22Rv1 (cell line): ENCODE measurements at regions not wholly inside any gene's neighbourhood (a gene's known extent, or its start where the extent isn't known, plus 50 kb on each side); places are given as distances from the start of the nearest gene placed in this dataset.
"Not testable (repeated sequence)": the region's sequence is repeated elsewhere in the genome, so short reads cannot be mapped to it uniquely, and the experiment has no call there.

Experiments
- H3K27ac ChIP-seq: fragments of 450-650 bp; 2 replicates; pipeline ENCODE4 v1.5.1; 2017
- CTCF ChIP-seq: fragments of 450-650 bp; IDR thresholded peaks from 2 replicates; pipeline ENCODE4 v1.5.1; 2017; ENCODE audit warnings: mild to moderate bottlenecking
- ZFX ChIP-seq: fragments of 450-650 bp; IDR thresholded peaks from 2 replicates; pipeline ENCODE4 v1.6.1; 2017; ENCODE audit warnings: antibody characterized with exemption, borderline replicate concordance

DNA sequence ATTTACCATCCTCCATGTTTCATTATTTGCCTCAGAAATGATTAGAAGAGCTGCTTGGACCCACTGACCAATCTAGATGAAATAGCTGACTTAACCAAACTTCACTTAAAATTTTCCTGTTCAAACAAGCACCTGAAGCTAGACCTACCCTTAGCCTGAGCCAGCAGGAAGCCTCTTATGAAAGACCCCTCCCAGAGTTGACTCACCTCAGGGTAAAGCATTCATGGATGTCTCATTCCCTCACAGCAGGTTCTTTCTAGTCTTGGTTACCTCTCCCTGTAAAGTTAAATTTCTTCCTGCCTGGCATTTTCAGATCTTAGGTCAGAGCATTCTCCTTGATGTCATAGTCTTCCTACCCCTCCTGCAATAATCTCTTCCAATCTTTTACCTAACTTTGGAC lies 1209.8 kb downstream of the FLRT2 start:
- H3K27ac ChIP-seq, result no peak overlapping the region
- no peak for TF ChIP-seq ZFX
- no peak for TF ChIP-seq CTCF

DNA sequence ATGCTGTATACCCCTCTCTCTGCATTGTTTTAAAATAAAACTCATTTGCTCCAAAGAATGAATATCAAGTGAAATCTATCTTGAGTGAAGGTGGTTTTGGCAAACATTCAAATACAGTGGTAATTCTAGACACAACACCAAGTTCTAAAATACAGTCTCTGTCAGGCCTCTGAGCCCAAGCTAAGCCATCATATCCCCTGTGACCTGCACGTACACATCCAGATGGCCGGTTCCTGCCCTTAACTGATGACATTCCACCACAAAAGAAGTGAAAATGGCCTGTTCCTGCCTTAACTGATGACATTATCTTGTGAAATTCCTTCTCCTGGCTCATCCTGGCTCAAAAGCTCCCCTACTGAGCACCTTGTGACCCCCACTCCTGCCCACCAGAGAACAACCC lies 1201.5 kb downstream of the FLRT2 start:
- not testable (repeated sequence) for H3K27ac ChIP-seq

- H3K27ac ChIP-seq, result no peak overlapping the region
- TF ChIP-seq CTCF, result no peak
- TF ChIP-seq ZFX, result no peak
These were observed 1193.3 kb downstream of the FLRT2 start for GRCh38 chr14:86723254-86723624.

DNA sequence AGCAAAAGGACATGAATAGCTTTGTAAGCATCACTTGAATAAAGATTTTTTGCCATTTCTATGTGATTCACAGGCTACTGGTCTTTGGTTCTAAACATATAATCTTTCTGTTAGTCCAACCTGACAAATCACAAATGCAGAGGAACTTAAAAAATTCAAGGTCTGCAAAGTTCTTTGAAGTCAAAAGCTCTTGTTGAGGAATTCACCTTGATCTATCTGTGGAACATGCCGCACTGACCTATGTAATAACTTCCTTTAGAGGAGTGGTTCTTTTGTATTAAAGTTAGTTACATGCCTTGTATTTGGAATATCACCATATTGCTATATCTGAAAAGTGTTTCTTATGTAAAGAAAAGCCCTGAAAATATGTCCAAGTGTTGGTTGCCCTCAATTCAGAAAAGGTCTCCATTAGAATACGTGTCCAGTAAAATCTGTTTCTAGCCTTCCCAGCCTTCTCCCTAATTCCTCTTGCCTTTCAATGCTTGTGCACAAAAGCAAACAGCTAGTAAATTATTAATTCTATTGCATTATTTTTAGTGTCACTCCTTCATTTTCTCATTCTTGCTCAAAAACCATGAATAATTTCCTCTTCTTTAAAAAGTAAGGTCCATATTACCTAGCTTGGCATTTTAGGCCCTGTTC lies 1192.8 kb downstream of the FLRT2 start:
- no peak overlapping the region for H3K27ac ChIP-seq
- TF ChIP-seq ZFX (no peak), CTCF (no peak)

- TF ChIP-seq CTCF (no peak), ZFX (no peak)
- no peak overlapping the region for H3K27ac ChIP-seq
These were observed 1184.6 kb downstream of the FLRT2 start for GRCh38 chr14:86714575-86714974.

DNA sequence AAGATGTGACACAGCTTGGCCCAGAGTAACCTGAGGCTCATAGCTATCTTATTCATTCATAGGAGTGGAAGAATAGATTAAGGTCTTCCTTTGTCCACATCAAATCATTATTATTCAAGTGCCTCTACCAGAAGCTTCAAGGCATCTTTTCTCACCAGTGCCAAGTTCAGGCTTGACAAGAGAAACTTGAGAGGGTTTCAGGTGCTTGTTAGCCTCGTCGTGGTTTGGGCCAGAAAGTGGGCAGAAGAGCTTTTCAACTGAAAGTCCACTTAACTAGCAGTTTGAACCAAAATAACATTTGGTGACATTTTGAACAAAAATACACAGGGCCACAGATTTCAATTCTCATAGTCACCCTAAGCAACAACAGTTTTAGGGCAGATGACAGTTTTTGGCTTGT lies 1184.2 kb downstream of the FLRT2 start:
- TF ChIP-seq ZFX, result no peak
- TF ChIP-seq CTCF, result no peak
- no peak overlapping the region for H3K27ac ChIP-seq

- TF ChIP-seq ZFX (no peak), CTCF (no peak)
- H3K27ac ChIP-seq, result no peak overlapping the region
These were observed 1182.8 kb downstream of the FLRT2 start for GRCh38 chr14:86712727-86713126.

- no peak for TF ChIP-seq ZFX
- TF ChIP-seq CTCF, result no peak
- H3K27ac ChIP-seq, result no peak overlapping the region
These were observed 1182.2 kb downstream of the FLRT2 start for GRCh38 chr14:86712176-86712575.
